Smooth muscle cell (in vitro differentiated cells): ENCODE measurements at regions not wholly inside any gene's neighbourhood (a gene's known extent, or its start where the extent isn't known, plus 50 kb on each side); places are given as distances from the start of the nearest gene placed in this dataset.

Source experiments
- DNase-seq: peaks from one replicate; lab custom pipeline; 2025; ENCODE audit not compliant: unreplicated experiment; lab: John Stamatoyannopoulos, UW
- H2AFZ ChIP-seq: fragments of 200-600 bp; sonication (generic); 2 replicates; pipeline ENCODE4 v1.6.0; 2016; ENCODE audit warnings: antibody characterized with exemption, low read depth, mild to moderate bottlenecking
- H3F3A ChIP-seq: fragments of 200-600 bp; sonication (generic); 2 replicates; pipeline ENCODE4 v1.6.0; 2017; ENCODE audit warnings: antibody characterized with exemption, low read depth
- H3K27ac ChIP-seq: fragments of 200-600 bp; sonication (generic); 2 replicates; pipeline ENCODE4 v1.5.1; 2016; ENCODE audit warnings: low read depth, mild to moderate bottlenecking
- H3K27me3 ChIP-seq: fragments of 200-600 bp; sonication (generic); 2 replicates; pipeline ENCODE4 v1.6.1; 2016; ENCODE audit warnings: low read depth, mild to moderate bottlenecking
- H3K36me3 ChIP-seq: fragments of 200-600 bp; sonication (generic); 2 replicates; pipeline ENCODE4 v1.5.1; 2016; ENCODE audit warnings: low read depth
- H3K4me1 ChIP-seq: fragments of 200-600 bp; sonication (generic); 2 replicates; pipeline ENCODE4 v1.5.1; 2016; ENCODE audit warnings: low read depth
- H3K4me2 ChIP-seq: fragments of 200-600 bp; sonication (generic); 2 replicates; pipeline ENCODE4 v1.6.0; 2016; ENCODE audit warnings: mild to moderate bottlenecking
- H3K4me3 ChIP-seq: fragments of 200-600 bp; sonication (generic); 2 replicates; pipeline ENCODE4 v1.5.1; 2016; ENCODE audit warnings: mild to moderate bottlenecking
- H3K79me2 ChIP-seq: fragments of 200-600 bp; sonication (generic); 2 replicates; pipeline ENCODE4 v1.6.0; 2016; ENCODE audit warnings: low read depth, mild to moderate bottlenecking
- H3K9ac ChIP-seq: fragments of 200-600 bp; sonication (generic); 2 replicates; pipeline ENCODE4 v1.6.0; 2016; ENCODE audit warnings: low read depth
- H3K9me3 ChIP-seq: fragments of 200-600 bp; sonication (generic); replicated peaks from 2 replicates; pipeline ENCODE4 v1.5.1; 2016; ENCODE audit warnings: low read depth
- H4K20me1 ChIP-seq: fragments of 200-600 bp; sonication (generic); 2 replicates; pipeline ENCODE4 v1.6.0; 2016; ENCODE audit warnings: low read depth
- WGBS: methylation state at CpG from one replicate; pipeline ENCODE4 v1.1.7; 2016; ENCODE audit warnings: low lambda C conversion rate; 5-methylcytosine and 5-hydroxymethylcytosine counted together
- TF ChIP-seq, protein P1 (sequence below): fragments of 200-600 bp; sonication (generic); IDR thresholded peaks from 2 replicates; pipeline ENCODE4 v1.5.1; 2017; ENCODE audit warnings: borderline replicate concordance, mild to moderate bottlenecking, antibody characterized with exemption; ENCODE audit not compliant: insufficient read depth, poor library complexity, severe bottlenecking

DNA sequence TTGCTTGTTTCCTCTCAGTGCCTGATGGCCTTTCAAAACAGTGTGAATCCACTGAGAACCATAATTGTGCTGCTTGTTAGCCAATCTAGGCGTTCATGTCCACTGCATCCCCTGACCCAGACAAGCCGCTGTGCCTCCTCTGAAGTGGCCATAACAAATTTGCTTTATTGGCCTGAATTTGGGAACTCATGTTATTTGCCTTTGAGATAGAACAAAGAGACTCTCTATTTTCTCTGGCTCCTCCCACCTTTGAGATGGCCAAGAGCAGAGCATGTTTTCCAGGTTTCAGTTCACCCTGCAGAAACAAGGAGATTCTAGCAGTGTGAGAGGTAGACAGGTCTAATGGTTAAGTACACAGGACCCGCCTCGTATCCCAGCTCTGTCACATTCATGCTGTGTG is 723.9 kb downstream of the MED13L start:
- 91% methylated on average over 4 of the region's 4 CpGs for WGBS
- DNase-seq, result no peak
- Histone ChIP-seq H4K20me1 (no peaks in the 10 kb centered on the region), H3K9me3 (no peaks in the 10 kb centered on the region), H3K4me1 (peaks cover 4% of the 10 kb centered on the region), H3K27ac (no peak overlapping the region), H3F3A (no peaks in the 10 kb centered on the region), H2AFZ (no peak overlapping the region), H3K79me2 (no peaks in the 10 kb centered on the region), H3K36me3 (no peaks in the 10 kb centered on the region), H3K27me3 (no peaks in the 10 kb centered on the region), H3K9ac (no peak overlapping the region), H3K4me2 (no peak overlapping the region), H3K4me3 (no peak overlapping the region)
- TF ChIP-seq, protein P1, sequence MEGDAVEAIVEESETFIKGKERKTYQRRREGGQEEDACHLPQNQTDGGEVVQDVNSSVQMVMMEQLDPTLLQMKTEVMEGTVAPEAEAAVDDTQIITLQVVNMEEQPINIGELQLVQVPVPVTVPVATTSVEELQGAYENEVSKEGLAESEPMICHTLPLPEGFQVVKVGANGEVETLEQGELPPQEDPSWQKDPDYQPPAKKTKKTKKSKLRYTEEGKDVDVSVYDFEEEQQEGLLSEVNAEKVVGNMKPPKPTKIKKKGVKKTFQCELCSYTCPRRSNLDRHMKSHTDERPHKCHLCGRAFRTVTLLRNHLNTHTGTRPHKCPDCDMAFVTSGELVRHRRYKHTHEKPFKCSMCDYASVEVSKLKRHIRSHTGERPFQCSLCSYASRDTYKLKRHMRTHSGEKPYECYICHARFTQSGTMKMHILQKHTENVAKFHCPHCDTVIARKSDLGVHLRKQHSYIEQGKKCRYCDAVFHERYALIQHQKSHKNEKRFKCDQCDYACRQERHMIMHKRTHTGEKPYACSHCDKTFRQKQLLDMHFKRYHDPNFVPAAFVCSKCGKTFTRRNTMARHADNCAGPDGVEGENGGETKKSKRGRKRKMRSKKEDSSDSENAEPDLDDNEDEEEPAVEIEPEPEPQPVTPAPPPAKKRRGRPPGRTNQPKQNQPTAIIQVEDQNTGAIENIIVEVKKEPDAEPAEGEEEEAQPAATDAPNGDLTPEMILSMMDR, result no peak

DNA sequence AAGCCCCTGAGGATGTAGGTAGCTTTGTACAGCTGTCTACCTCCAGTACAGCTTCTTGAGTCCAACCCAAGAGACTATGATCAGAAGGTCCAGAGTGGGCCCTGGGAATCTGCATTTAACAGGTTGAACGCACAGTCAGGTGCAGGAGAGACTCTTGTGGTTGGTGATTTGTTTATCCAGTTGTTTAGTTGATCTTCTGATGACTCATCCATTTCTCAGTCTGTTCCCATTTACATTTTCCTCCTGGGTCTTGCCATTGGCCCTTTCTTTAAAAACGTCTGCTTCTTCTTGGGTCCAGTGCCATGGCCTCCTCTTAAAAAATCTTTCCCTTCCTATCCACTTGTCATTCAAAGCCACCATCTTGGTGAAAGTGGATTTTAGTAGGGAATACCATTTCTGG is 734.2 kb downstream of the MED13L start:
- H3K36me3 ChIP-seq, result no peaks in the 10 kb centered on the region
- H3F3A ChIP-seq, result peaks cover 3% of the 10 kb centered on the region
- no peak overlapping the region for H2AFZ ChIP-seq
- WGBS, result 50% methylated on average over 2 of the region's 2 CpGs
- H3K9ac ChIP-seq, result no peak overlapping the region
- H3K4me1 ChIP-seq, result no peaks in the 10 kb centered on the region
- DNase-seq, result no peak
- TF ChIP-seq, protein P1, result no peak
- no peaks in the 10 kb centered on the region for H3K27me3 ChIP-seq
- H3K4me2 ChIP-seq, result no peak overlapping the region
- no peaks in the 10 kb centered on the region for H3K9me3 ChIP-seq
- H3K79me2 ChIP-seq, result no peaks in the 10 kb centered on the region
- no peaks in the 10 kb centered on the region for H4K20me1 ChIP-seq
- peak overlapping the region; percentile 91 for H3K27ac ChIP-seq
- H3K4me3 ChIP-seq, result no peak overlapping the region

DNA sequence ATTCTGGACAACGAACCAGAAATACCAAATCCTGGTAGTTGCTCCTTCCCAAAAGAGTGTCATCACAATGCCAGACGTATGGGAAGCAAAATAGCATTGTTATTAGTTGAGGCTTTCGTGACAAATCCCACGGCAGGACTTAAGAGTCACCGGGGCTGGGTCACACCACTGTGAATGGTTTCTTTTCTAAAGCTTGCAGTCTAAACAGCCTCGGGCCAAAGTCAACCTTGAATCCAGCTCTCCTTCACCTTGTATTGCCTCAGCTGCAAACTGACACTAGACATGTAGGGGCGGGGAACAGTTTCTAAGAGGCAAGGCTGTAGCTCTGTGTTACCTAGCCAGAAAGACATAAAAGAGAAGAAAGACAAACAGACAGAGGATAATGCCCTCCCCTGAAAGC is 734.8 kb downstream of the MED13L start:
- Histone ChIP-seq H2AFZ (no peak overlapping the region), H3K4me2 (peak overlapping the region; percentile 31), H4K20me1 (no peaks in the 10 kb centered on the region), H3F3A (peaks cover 3% of the 10 kb centered on the region), H3K36me3 (no peaks in the 10 kb centered on the region), H3K4me1 (no peaks in the 10 kb centered on the region), H3K9me3 (no peaks in the 10 kb centered on the region), H3K9ac (peak overlapping the region; percentile 63), H3K79me2 (no peaks in the 10 kb centered on the region), H3K27me3 (no peaks in the 10 kb centered on the region), H3K4me3 (no peak overlapping the region), H3K27ac (peak overlapping the region; percentile 91)
- no peak for DNase-seq
- 64% methylated on average over 7 of the region's 7 CpGs for WGBS
- TF ChIP-seq, protein P1, result no peak

DNA sequence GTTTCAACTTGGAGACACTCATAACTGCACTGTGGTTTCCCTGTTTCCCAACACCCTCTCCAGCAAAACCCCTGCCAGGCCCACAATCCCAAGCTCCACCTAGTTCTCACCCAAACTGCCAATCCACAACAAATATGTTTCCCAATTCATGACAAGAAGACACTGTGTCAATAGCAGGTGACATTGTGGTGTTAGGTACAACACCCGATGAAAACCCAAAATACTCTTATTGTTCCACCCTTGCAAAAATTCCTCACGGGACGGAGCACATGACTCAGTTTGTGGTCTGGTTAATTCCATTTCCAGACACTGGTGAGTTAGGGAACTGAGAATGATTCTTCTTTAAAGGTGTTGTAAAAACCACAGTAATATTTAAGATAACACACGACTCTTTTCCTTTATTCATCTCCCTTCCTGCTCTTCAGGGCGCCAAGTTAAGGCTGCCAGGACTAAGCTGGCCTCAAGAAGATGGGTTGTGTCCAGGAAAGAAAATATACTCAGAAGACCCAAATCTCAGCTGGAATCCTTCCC is 735.5 kb downstream of the MED13L start:
- H3K4me1 ChIP-seq, result no peaks in the 10 kb centered on the region
- H3K4me3 ChIP-seq, result no peak overlapping the region
- no peaks in the 10 kb centered on the region for H3K27me3 ChIP-seq
- H4K20me1 ChIP-seq, result no peaks in the 10 kb centered on the region
- peaks cover 3% of the 10 kb centered on the region for H3F3A ChIP-seq
- no peak for DNase-seq
- H2AFZ ChIP-seq, result no peak overlapping the region
- TF ChIP-seq, protein P1, result no peak
- H3K27ac ChIP-seq, result peak overlapping the region; percentile 91
- H3K9me3 ChIP-seq, result no peaks in the 10 kb centered on the region
- H3K4me2 ChIP-seq, result peak overlapping the region; percentile 31
- peak overlapping the region; percentile 63 for H3K9ac ChIP-seq
- no peaks in the 10 kb centered on the region for H3K79me2 ChIP-seq
- WGBS, result 29% methylated on average over 5 of the region's 5 CpGs
- no peaks in the 10 kb centered on the region for H3K36me3 ChIP-seq
